ENCODE measurements at regions not wholly inside any gene's neighbourhood (a gene's known extent, or its start where the extent isn't known, plus 50 kb on each side); places are given as distances from the start of the nearest gene placed in this dataset.

DNA sequence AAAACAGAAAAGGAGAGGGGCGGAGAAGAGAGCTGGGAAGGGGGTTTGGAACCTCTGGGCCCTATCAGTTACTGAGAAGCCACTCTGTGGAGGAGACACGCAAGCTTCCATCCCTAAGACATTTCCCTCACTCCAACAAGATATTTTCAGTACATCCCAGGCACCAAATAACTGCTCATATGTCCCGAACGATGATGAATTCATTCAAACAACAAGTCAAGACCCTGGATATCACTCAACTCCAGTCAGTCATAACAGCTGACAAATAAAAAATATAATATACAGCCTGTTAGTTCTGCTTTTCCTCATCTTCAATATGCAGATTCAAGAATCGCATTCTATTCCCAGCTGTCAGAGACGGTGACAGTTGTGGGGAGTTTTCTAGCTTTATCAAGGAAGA is 104.0 kb upstream of the ZFHX3 start:
- dilution Hi-C loops (cut with HindIII; ENCODE audit: low sequenced_read_pairs, unreplicated experiment): no loop called here
- H4K8ac ChIP-seq (ENCODE audit: low read depth in 2 of 2, low read length in 2 of 2): no peak overlapping the region
- H4K91ac ChIP-seq (ENCODE audit: insufficient read depth, low read depth, low read length): no peak overlapping the region
- no peak overlapping the region for H3K18ac ChIP-seq (ENCODE audit: low read depth, low read length)
- BruUV-seq (replicated peaks): no TSS peak
- no peaks in the 10 kb centered on the region for H3K27me3 ChIP-seq (ENCODE audit: control insufficient read depth, insufficient read depth, low read length)
- H2BK20ac ChIP-seq (ENCODE audit: low read depth, low read length): no peak overlapping the region
- WGBS, 2 experiments (ENCODE audit: extremely low coverage in 2 of 2, insufficient read length in 1 of 2): 19% methylated on average over 2 of the region's 6 CpGs; no CpG with 5 or more reads in 1 of the 2 experiments
- no peaks in the 10 kb centered on the region for H3K9me1 ChIP-seq (ENCODE audit: insufficient read depth, low read length)
- H3K36me3 ChIP-seq (ENCODE audit: control insufficient read depth, insufficient read depth, low read length): no peaks in the 10 kb centered on the region
- POLR2A ChIA-PET (ENCODE audit: unreplicated experiment): no interaction called here
- no peak overlapping the region for H3K23ac ChIP-seq (ENCODE audit: low read depth, low read length)
- H3K56ac ChIP-seq (ENCODE audit: extremely low read depth, insufficient read depth, low read length): no peak overlapping the region
- in situ Hi-C loops (cut with MboI; ENCODE audit: low sequenced_read_pairs): no loop called here
- no peak overlapping the region for H2AK9ac ChIP-seq (replicated peaks; ENCODE audit: low read depth, low read length, poor library complexity)
- DNase-seq: no peak
- H4K5ac ChIP-seq (ENCODE audit: low read depth, low read length): no peak overlapping the region
- no peak overlapping the region for H2BK120ac ChIP-seq (ENCODE audit: low read depth, low read length)
- intact Hi-C loops (cut with micrococcal nuclease): no loop called here
- H3K4ac ChIP-seq (ENCODE audit: low read depth, low read length): no peak overlapping the region
- ATAC-seq (ENCODE audit: low read depth): no peak
- H2BK5ac ChIP-seq (ENCODE audit: low read depth, low read length, poor library complexity, severe bottlenecking): no peak overlapping the region
- CTCF ChIA-PET: interaction anchor here (1.4 kb wide), 1 partner anchor 22 kb away, joined by 3 read pairs; no protein-coding TSS in a partner anchor
- H3K4me1 ChIP-seq (ENCODE audit: control insufficient read depth, insufficient read depth, low read length): peaks cover 3% of the 10 kb centered on the region; the same call in 1 of the 2 replicates
- no peak overlapping the region for H2AK5ac ChIP-seq (ENCODE audit: low read depth, low read length)
- H3K79me1 ChIP-seq (ENCODE audit: low read depth in 1 of 2, low read length in 2 of 2): no peaks in the 10 kb centered on the region
- H3K4me3 ChIP-seq (ENCODE audit: insufficient read depth, low read depth, low read length): no peak overlapping the region
- no peak overlapping the region for H3K9ac ChIP-seq (ENCODE audit: low read depth, low read length)
- no peak overlapping the region for H3K14ac ChIP-seq (replicated peaks; ENCODE audit: low read depth, low read length)
- H2AFZ ChIP-seq (replicated peaks; ENCODE audit: low read length, poor library complexity): no peak overlapping the region
- H4K20me1 ChIP-seq (ENCODE audit: insufficient read depth, low read length): no peaks in the 10 kb centered on the region
- no peak for TF ChIP-seq POLR2A (IDR thresholded peaks at IDR 0.05; ENCODE audit: low read depth, low read length)
- TF ChIP-seq MXI1 (IDR thresholded peaks at IDR 0.05; ENCODE audit: borderline replicate concordance, low read depth, low read length): no peak
- TF ChIP-seq, protein P1, sequence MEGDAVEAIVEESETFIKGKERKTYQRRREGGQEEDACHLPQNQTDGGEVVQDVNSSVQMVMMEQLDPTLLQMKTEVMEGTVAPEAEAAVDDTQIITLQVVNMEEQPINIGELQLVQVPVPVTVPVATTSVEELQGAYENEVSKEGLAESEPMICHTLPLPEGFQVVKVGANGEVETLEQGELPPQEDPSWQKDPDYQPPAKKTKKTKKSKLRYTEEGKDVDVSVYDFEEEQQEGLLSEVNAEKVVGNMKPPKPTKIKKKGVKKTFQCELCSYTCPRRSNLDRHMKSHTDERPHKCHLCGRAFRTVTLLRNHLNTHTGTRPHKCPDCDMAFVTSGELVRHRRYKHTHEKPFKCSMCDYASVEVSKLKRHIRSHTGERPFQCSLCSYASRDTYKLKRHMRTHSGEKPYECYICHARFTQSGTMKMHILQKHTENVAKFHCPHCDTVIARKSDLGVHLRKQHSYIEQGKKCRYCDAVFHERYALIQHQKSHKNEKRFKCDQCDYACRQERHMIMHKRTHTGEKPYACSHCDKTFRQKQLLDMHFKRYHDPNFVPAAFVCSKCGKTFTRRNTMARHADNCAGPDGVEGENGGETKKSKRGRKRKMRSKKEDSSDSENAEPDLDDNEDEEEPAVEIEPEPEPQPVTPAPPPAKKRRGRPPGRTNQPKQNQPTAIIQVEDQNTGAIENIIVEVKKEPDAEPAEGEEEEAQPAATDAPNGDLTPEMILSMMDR (conservative IDR thresholded peaks at IDR 0.05; ENCODE audit: low read depth, low read length): no peak
- TF ChIP-seq CEBPB (IDR thresholded peaks at IDR 0.05; ENCODE audit: low read depth, low read length): no peak
- TF ChIP-seq RCOR1 (IDR thresholded peaks at IDR 0.05; ENCODE audit: insufficient replicate concordance, low read length): no peak
- no peak for TF ChIP-seq MAFK (IDR thresholded peaks at IDR 0.05; ENCODE audit: low read depth, low read length)
- no peak for TF ChIP-seq RFX5 (IDR thresholded peaks at IDR 0.05; ENCODE audit: low read depth, low read length)
- TF ChIP-seq MAZ (IDR thresholded peaks at IDR 0.05; ENCODE audit: borderline replicate concordance, low read depth, low read length): no peak
- TF ChIP-seq CHD1 (IDR thresholded peaks at IDR 0.05; ENCODE audit: low read depth, low read length): no peak
- TF ChIP-seq BHLHE40 (IDR thresholded peaks at IDR 0.05; ENCODE audit: low read depth, low read length): no peak
- no peak for TF ChIP-seq NFE2L2 (IDR thresholded peaks at IDR 0.05; ENCODE audit: low read depth, low read length)
- no peak for TF ChIP-seq RAD21 (IDR thresholded peaks at IDR 0.05; ENCODE audit: low read length)
- TF ChIP-seq, protein P2, sequence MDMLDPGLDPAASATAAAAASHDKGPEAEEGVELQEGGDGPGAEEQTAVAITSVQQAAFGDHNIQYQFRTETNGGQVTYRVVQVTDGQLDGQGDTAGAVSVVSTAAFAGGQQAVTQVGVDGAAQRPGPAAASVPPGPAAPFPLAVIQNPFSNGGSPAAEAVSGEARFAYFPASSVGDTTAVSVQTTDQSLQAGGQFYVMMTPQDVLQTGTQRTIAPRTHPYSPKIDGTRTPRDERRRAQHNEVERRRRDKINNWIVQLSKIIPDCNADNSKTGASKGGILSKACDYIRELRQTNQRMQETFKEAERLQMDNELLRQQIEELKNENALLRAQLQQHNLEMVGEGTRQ (IDR thresholded peaks at IDR 0.05; ENCODE audit: low read depth, low read length): no peak
- no peak for TF ChIP-seq FOS (IDR thresholded peaks at IDR 0.05; ENCODE audit: low read depth, low read length)
- no peak for TF ChIP-seq SMC3 (IDR thresholded peaks at IDR 0.05; ENCODE audit: low read depth, low read length)
- H3K27ac ChIP-seq (ENCODE audit: insufficient read depth, low read length): no peak overlapping the region
- H3K9me3 ChIP-seq (ENCODE audit: control insufficient read depth, insufficient read depth, low read length): no peaks in the 10 kb centered on the region
- H3K4me2 ChIP-seq (ENCODE audit: low read depth, low read length): no peak overlapping the region
- H2BK15ac ChIP-seq (ENCODE audit: low read depth, low read length): no peak overlapping the region
